ENCODE measurements at regions not wholly inside any gene's neighbourhood (a gene's known extent, or its start where the extent isn't known, plus 50 kb on each side); places are given as distances from the start of the nearest gene placed in this dataset.

- ChIA-PET CTCF (no interaction called here), SMC1A (ENCODE audit: uncharacterized antibody, unreplicated experiment) (interaction anchor here (0.7 to 1.7 kb wide), 7 partner anchors 12 to 240 kb away, joined by 3 to 11 read pairs (median 3); no protein-coding TSS in a partner anchor), POLR2A (interaction anchor here (1.2 kb wide), 1 partner anchor 11 kb away, joined by 3 read pairs; no protein-coding TSS in a partner anchor), RAD21 (ENCODE audit: unreplicated experiment) (interaction anchor here (1.1 to 1.3 kb wide), 2 partner anchors 12 to 31 kb away, joined by 3 to 4 read pairs; no protein-coding TSS in a partner anchor)
- no peaks in the 10 kb centered on the region for H4K20me1 ChIP-seq (ENCODE audit: control insufficient read depth, insufficient read depth)
- no peak overlapping the region for H3K4me2 ChIP-seq (ENCODE audit: control insufficient read depth, insufficient read depth)
- H3K79me2 ChIP-seq (ENCODE audit: control insufficient read depth, insufficient read depth, low read length), result no peaks in the 10 kb centered on the region
- FAIRE-seq (no peak), ATAC-seq (peak; percentile 46), DNase-seq (ENCODE audit: low read depth, low spot score) (no peak)
- in situ Hi-C loops (cut with MboI) (no loop called here), intact Hi-C loops (cut with micrococcal nuclease; ENCODE audit: unreplicated experiment) (no loop called here)
- no TSS peak for BruUV-seq (replicated peaks)
- no peak overlapping the region for H3K9ac ChIP-seq (ENCODE audit: control insufficient read depth, insufficient read depth, low read length)
- no peaks in the 10 kb centered on the region for H3K27me3 ChIP-seq (replicated peaks in 1 of 2; ENCODE audit: control insufficient read depth in 2 of 2, insufficient read depth in 2 of 2, low read length in 1 of 2)
- H3K9me3 ChIP-seq (replicated peaks; ENCODE audit: control insufficient read depth, insufficient read depth, low read length), result no peaks in the 10 kb centered on the region; the same call in 1 of the 3 replicates
- no peak overlapping the region for H3K27ac ChIP-seq (ENCODE audit: control insufficient read depth, insufficient read depth)
- peaks cover 27% of the 10 kb centered on the region for H3K4me1 ChIP-seq (ENCODE audit: control insufficient read depth, insufficient read depth, low read length)
- H3K4me3 ChIP-seq, result no peak overlapping the region
- no peaks in the 10 kb centered on the region for H3K36me3 ChIP-seq (ENCODE audit: control insufficient read depth in 2 of 2, insufficient read depth in 2 of 2, low read length in 1 of 2)
- peak overlapping the region; percentile 29; the same call in 1 of the 2 replicates for H2AFZ ChIP-seq (ENCODE audit: control insufficient read depth, low read depth, low read length)
- no peak for TF ChIP-seq LARP7 (IDR thresholded peaks at IDR 0.05)
- peak; percentile 29; the same call in 1 of the 2 replicates for TF ChIP-seq IKZF1 (conservative IDR thresholded peaks at IDR 0.05)
- TF ChIP-seq POU2F2 (IDR thresholded peaks at IDR 0.05; ENCODE audit: borderline replicate concordance, low read depth, low read length), result peak; percentile 58; the same call in 1 of the 3 replicates
- 0 out of 2 replicates have a peak, but pooled peaks have one; percentile 24 for TF ChIP-seq ZNF24 (IDR thresholded peaks at IDR 0.05)
- peak; percentile 57 for TF ChIP-seq JUNB (IDR thresholded peaks at IDR 0.05)
- peak; percentile 63; the same call in 1 of the 2 replicates for TF ChIP-seq MTA2 (IDR thresholded peaks at IDR 0.05; ENCODE audit: low read depth)
- no peak for TF ChIP-seq YBX1 (IDR thresholded peaks at IDR 0.05)
- TF ChIP-seq CREM (IDR thresholded peaks at IDR 0.05; ENCODE audit: low read depth), result peak; percentile 43; the same call in 1 of the 2 replicates
- 0 out of 2 replicates have a peak, but pooled peaks have one; percentile 25 for TF ChIP-seq ZBED1 (IDR thresholded peaks at IDR 0.05; ENCODE audit: borderline replicate concordance)
- no peak for TF ChIP-seq SUPT20H (IDR thresholded peaks at IDR 0.05; ENCODE audit: borderline replicate concordance, control insufficient read depth, low read depth, low read length)
- peak in 1 of 2 experiments; percentile 51; a peak in 2 of 4 replicates for TF ChIP-seq IKZF2 (IDR thresholded peaks at IDR 0.05)
- TF ChIP-seq ATF2 (IDR thresholded peaks at IDR 0.05; ENCODE audit: low read length), result 0 out of 2 replicates have a peak, but pooled peaks have one; percentile 41
- TF ChIP-seq EP300 (IDR thresholded peaks at IDR 0.05; ENCODE audit: borderline replicate concordance in 1 of 2, control insufficient read depth in 1 of 2, low read depth in 2 of 2, low read length in 2 of 2), result peak in 1 of 2 experiments; percentile 54; a peak in 1 of 4 replicates
- no peak for TF ChIP-seq CREB1 (IDR thresholded peaks at IDR 0.05; ENCODE audit: low read depth)
- peak; percentile 56; the same call in 1 of the 2 replicates for TF ChIP-seq DPF2 (IDR thresholded peaks at IDR 0.05)
- TF ChIP-seq NFIC (IDR thresholded peaks at IDR 0.05; ENCODE audit: low read depth, low read length), result peak; percentile 55; the same call in 1 of the 2 replicates
- TF ChIP-seq POLR2A (IDR thresholded peaks at IDR 0.05; ENCODE audit: low read depth, low read length), result no peak
- no peak for TF ChIP-seq KAT2A (conservative IDR thresholded peaks at IDR 0.05; ENCODE audit: control insufficient read depth, low read depth, low read length)
- TF ChIP-seq ZNF592 (IDR thresholded peaks at IDR 0.05), result no peak
- peak; percentile 86 for TF ChIP-seq RUNX3 (IDR thresholded peaks at IDR 0.05; ENCODE audit: low read length)
- peak; percentile 76 for TF ChIP-seq ATF7 (IDR thresholded peaks at IDR 0.05; ENCODE audit: low read depth)
- TF ChIP-seq MEF2B (IDR thresholded peaks at IDR 0.05; ENCODE audit: partially characterized antibody, poor library complexity, severe bottlenecking), result peak; percentile 49
- TF ChIP-seq CBX3 (IDR thresholded peaks at IDR 0.05; ENCODE audit: borderline replicate concordance, low read depth), result no peak
Measured at GRCh38 chr5:60535198-60535597, 164.8 kb downstream of the DEPDC1B start.
